ENCODE measurements at regions not wholly inside any gene's neighbourhood (a gene's known extent, or its start where the extent isn't known, plus 50 kb on each side); places are given as distances from the start of the nearest gene placed in this dataset.
A peak's percentile ranks its signal among the peaks of the same experiment; 100 is the strongest.

DNA sequence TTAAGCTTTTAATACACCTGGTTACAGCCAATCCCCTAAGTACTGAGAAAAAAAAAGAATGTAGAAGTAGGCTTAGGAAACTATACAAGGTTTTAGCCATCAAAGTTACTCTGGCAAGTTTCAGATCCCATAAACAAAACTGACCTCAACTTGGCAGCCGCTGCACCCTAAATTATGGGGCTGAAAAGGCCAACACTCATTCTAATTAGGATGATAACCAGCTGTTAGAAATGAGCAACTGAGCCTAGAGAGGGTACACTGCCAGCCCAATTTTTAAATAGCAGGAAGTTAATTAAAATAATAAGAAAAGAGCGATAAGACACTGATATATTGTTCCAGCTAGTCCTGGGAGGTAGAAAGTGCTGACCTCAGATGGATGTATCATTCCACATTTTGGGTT, 105.7 kb upstream of the VAV3 start:
- no peak overlapping the region for H3K4me3 ChIP-seq
- ATAC-seq (ENCODE audit: low FRiP score in 2 of 2) (no peak), DNase-seq (no peak)
- no peak overlapping the region for H3K27ac ChIP-seq
- 66 to 75% methylated on average over 2 of the region's 2 CpGs for WGBS, 2 donors
- no peaks in the 10 kb centered on the region for H3K9me3 ChIP-seq
- H3K4me1 ChIP-seq: peaks cover 0 to 6% (median 2%) of the 10 kb centered on the region in 4 donors
- TF ChIP-seq, protein P1, sequence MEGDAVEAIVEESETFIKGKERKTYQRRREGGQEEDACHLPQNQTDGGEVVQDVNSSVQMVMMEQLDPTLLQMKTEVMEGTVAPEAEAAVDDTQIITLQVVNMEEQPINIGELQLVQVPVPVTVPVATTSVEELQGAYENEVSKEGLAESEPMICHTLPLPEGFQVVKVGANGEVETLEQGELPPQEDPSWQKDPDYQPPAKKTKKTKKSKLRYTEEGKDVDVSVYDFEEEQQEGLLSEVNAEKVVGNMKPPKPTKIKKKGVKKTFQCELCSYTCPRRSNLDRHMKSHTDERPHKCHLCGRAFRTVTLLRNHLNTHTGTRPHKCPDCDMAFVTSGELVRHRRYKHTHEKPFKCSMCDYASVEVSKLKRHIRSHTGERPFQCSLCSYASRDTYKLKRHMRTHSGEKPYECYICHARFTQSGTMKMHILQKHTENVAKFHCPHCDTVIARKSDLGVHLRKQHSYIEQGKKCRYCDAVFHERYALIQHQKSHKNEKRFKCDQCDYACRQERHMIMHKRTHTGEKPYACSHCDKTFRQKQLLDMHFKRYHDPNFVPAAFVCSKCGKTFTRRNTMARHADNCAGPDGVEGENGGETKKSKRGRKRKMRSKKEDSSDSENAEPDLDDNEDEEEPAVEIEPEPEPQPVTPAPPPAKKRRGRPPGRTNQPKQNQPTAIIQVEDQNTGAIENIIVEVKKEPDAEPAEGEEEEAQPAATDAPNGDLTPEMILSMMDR (IDR thresholded peaks at IDR 0.05): no peak
- TF ChIP-seq POLR2AphosphoS5 (IDR thresholded peaks at IDR 0.05): no peak
- TF ChIP-seq EP300 (IDR thresholded peaks at IDR 0.05): no peak
- TF ChIP-seq POLR2A (IDR thresholded peaks at IDR 0.05): no peak
- H3K27me3 ChIP-seq: no peaks in the 10 kb centered on the region
- H3K36me3 ChIP-seq: no peaks in the 10 kb centered on the region

DNA sequence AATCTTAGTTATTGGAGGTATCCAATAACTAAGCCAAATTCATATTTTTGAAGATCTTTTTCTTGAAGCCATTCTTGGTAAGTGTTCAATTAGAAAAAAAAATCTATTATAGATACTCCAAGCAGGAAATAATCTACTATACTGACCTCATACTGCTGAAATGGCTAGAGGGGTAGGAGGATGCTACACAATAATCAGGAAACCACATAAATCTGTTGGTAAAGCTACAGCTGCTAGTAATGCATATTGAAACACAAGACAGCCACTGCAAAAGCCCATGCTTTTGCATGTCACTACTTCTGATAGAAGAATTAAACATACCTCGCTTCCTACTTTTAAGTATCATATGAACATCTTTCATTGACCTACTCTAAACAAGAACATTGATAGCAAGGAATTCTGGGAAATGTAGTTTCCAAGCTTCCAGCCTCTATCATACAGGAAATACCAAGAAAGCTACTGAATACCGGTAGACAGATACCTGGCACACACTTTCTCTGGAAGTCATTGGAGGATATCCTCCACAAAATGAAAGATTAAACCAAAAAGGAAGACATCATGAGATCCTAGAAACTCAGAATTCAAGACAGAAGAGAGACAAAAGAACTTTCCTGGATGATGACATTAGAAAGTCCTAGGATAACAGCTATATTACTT, 103.0 kb upstream of the VAV3 start:
- WGBS, 2 donors: 53 to 54% methylated on average over 2 of the region's 2 CpGs
- Histone ChIP-seq H3K27ac (no peak overlapping the region), H3K36me3 (no peaks in the 10 kb centered on the region), H3K27me3 (no peaks in the 10 kb centered on the region), H3K4me3 (no peak overlapping the region), H3K4me1 (peaks cover 0 to 6% (median 2%) of the 10 kb centered on the region in 4 donors), H3K9me3 (no peaks in the 10 kb centered on the region)
- ATAC-seq (ENCODE audit: low FRiP score in 2 of 2): no peak
- no peak for DNase-seq
- TF ChIP-seq, protein P1 (IDR thresholded peaks at IDR 0.05): no peak
- TF ChIP-seq POLR2AphosphoS5 (IDR thresholded peaks at IDR 0.05): no peak
- no peak for TF ChIP-seq POLR2A (IDR thresholded peaks at IDR 0.05)
- TF ChIP-seq EP300 (IDR thresholded peaks at IDR 0.05): no peak

DNA sequence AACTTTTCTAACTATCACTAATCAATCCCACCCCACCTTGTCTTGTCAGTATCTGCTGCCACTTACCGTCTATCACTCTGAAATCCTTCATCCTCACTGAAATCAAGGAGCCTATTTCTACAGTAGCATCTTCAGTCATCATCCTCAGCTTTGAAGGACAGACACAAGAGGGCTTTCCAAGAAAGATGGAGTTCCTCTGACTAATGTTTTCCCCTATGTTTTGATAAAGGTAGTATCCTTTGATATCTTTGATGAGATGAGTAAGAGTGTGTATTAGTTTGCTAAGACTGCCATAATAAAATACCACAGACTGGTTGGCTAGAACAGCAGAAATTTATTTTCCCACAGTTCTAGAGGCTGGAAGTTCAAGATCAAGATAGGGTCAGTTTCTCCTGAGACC, 101.8 kb upstream of the VAV3 start:
- Histone ChIP-seq H3K27me3 (no peaks in the 10 kb centered on the region), H3K27ac (no peak overlapping the region), H3K4me1 (peaks cover 0 to 6% (median 0%) of the 10 kb centered on the region in 4 donors), H3K9me3 (no peaks in the 10 kb centered on the region), H3K36me3 (no peaks in the 10 kb centered on the region), H3K4me3 (no peak overlapping the region)
- 90 to 95% methylated on average over 1 of the region's 1 CpG for WGBS, 2 donors
- ATAC-seq (ENCODE audit: low FRiP score in 2 of 2) (no peak), DNase-seq (no peak)
- TF ChIP-seq, protein P1 (IDR thresholded peaks at IDR 0.05): no peak
- no peak for TF ChIP-seq EP300 (IDR thresholded peaks at IDR 0.05)
- TF ChIP-seq POLR2AphosphoS5 (IDR thresholded peaks at IDR 0.05): no peak
- no peak for TF ChIP-seq POLR2A (IDR thresholded peaks at IDR 0.05)

DNA sequence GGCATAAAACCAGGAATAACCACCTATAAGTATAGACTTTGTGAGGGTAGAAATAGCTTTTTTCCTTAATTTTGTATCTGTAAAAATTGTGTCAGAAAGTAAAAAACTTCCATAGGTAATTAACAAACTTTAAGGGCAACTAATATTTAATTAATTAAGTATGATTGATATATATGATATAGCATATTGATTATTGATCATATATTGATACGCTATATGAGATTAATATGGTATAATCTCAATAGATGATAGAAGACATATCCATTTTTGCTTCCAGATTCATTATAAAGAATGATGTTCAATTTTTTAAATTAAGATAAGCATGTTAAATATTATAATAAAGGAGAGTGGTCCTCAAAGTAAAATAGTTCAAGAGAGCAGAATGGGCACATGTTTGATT, 99.3 kb upstream of the VAV3 start:
- WGBS, 2 donors: 47 to 97% methylated on average over 1 of the region's 1 CpG
- H3K4me3 ChIP-seq: no peak overlapping the region
- no peaks in the 10 kb centered on the region for H3K9me3 ChIP-seq
- H3K36me3 ChIP-seq: no peaks in the 10 kb centered on the region
- ATAC-seq (ENCODE audit: low FRiP score in 2 of 2): no peak
- H3K4me1 ChIP-seq: peaks cover 0 to 6% (median 0%) of the 10 kb centered on the region in 4 donors
- DNase-seq: no peak
- H3K27ac ChIP-seq: no peak overlapping the region
- H3K27me3 ChIP-seq: no peaks in the 10 kb centered on the region
- TF ChIP-seq POLR2AphosphoS5 (IDR thresholded peaks at IDR 0.05) (no peak), EP300 (IDR thresholded peaks at IDR 0.05) (no peak), POLR2A (IDR thresholded peaks at IDR 0.05) (no peak)
- TF ChIP-seq, protein P1 (IDR thresholded peaks at IDR 0.05): no peak

DNA sequence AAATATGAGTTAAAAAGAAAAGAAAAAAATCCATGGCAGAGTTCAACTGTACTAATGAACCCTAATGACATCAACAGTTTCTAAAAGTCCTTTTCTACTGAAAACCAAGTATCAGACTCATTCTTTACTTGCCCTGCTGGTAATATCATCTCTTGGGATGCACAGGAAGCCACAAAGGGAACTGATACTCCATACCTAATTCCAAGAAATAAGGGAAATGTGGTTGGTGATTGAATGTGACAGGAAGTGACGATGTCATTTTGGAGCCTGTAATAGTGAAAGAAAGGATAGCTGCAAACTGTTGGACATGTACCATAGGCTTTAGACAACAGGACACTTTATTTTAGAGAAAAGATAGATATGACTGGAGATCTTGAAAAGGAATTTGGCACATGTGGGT, 98.7 kb upstream of the VAV3 start:
- TF ChIP-seq, protein P1 (IDR thresholded peaks at IDR 0.05): no peak
- TF ChIP-seq EP300 (IDR thresholded peaks at IDR 0.05) (no peak), POLR2A (IDR thresholded peaks at IDR 0.05) (no peak), POLR2AphosphoS5 (IDR thresholded peaks at IDR 0.05) (no peak)
- DNase-seq (no peak), ATAC-seq (ENCODE audit: low FRiP score in 2 of 2) (peak in 1 of 2 donors; percentile 71)
- Histone ChIP-seq H3K36me3 (no peaks in the 10 kb centered on the region), H3K27ac (no peak overlapping the region), H3K4me1 (peaks cover 0 to 6% (median 0%) of the 10 kb centered on the region in 4 donors), H3K9me3 (no peaks in the 10 kb centered on the region), H3K27me3 (no peaks in the 10 kb centered on the region), H3K4me3 (no peak overlapping the region)
- WGBS, 2 donors: 67 to 75% methylated on average over 1 of the region's 1 CpG
